M059J (cell line): ENCODE measurements at regions not wholly inside any gene's neighbourhood (a gene's known extent, or its start where the extent isn't known, plus 50 kb on each side); places are given as distances from the start of the nearest gene placed in this dataset.

Experiments
- DNase-seq: peaks from one replicate; pipeline ENCODE4 v3.0.0-alpha.2; 2012; ENCODE audit warnings: low read depth

DNA sequence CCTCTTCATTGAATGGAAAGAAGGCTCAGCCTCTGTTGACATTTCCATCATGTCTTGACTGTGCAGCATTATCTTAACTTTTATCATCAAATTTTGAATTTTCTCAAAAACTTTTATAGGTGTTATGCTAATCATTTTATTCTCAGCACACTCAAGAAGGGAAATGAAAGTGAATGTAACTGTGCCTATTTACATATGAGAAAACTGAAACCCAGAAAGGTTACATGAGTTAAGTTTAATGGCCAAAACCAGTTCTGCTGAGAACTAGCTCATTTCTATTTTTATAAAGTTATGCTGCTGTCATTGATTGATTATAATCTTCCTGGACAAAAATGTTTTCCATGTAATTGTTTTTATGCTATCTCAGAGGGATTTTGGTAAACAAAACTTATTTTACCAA is 618.8 kb upstream of the NRXN1 start:
- DNase-seq = no peak

DNA sequence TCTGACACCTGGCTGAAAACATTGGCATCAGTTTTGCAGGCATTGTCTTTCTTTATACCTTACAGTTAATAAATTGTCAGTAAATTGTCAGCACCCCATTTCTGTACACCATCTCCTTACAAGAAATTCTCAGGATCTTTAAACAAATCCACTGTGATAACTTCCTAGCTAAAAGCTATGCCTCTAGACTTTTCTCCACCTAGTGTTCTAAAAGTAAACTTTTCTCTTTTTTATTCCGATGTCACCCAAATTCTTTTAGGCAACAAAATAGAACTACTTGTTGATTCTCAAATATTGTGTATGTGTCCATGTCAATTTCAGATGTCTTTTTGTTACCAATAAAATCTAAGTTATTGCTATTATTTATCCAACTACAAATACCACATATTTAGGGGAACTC is 617.4 kb upstream of the NRXN1 start:
- no peak for DNase-seq

DNA sequence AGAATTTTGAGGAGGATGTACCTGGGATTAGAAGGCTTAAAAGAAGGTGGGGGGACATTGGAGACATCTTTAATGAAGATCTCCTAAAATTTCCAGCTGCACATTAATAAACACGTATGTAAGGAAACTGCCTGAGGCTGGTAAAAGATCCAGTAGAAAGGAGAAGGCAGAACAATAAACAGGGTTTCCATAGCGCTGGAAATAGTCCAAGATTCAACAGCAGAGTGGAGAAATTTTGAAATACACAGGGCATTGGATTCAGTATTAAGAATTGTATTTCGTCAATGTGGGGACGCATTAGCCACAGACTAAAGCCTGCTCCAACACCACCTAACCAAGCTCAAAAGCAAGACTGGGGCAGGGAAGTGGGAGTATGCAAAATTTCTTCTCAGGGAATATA is 606.9 kb upstream of the NRXN1 start:
- no peak for DNase-seq

DNA sequence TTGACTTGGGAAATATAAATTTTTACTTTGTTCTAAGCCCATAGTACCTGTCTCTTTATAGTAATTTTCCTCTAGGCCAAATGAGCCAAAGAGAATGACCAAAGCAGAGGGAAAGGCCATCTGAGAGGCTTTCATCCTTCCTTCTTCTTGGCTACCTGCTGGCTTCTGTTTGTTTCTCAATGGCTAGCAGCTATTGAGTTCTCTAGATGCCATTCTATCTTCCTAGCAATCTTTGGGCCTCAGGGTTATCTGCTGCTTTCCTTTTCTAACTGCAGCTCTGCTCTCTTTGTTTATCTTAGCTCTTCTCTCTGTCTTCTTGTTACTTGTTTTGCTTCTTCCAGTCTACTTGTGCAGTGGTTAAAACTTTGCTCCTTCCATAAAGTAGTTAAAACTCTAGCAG is 601.1 kb upstream of the NRXN1 start:
- no peak for DNase-seq

DNA sequence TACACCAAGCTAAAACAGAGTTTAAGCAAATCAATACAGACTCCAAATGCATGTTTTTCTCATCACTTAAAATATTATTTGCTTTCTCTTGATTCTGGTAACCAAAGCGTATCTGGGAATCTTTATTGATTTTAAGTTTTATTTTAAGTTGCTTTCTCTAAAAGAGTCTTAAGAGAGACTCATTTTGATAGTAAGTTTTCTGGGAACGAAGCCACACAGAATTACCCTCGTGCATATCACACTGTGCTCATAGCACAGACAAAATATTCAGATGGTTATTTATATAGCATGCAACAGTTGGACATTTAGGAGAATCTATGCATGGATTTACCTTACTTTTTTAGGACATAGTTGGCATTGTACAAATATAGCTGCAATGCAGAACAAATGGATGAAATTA is 597.5 kb upstream of the NRXN1 start:
- DNase-seq = no peak

DNA sequence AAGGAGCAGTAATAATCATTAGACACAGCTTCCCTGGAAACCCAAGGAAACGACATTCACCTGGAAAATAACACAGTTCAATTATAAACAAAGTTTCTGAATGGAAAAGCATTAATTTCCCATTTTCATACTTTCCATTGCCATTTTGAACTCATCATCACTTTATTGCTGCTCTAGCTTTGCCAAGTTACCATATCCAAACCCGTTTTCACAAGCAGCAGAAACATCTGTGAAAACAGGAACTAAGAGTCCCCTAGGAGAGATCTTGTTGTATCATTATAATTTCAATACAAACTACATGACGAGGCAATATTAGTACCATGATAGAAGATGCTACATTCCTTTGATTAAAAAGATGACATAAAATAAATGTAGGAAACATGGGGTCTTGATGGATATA is 597.0 kb upstream of the NRXN1 start:
- DNase-seq = no peak

DNA sequence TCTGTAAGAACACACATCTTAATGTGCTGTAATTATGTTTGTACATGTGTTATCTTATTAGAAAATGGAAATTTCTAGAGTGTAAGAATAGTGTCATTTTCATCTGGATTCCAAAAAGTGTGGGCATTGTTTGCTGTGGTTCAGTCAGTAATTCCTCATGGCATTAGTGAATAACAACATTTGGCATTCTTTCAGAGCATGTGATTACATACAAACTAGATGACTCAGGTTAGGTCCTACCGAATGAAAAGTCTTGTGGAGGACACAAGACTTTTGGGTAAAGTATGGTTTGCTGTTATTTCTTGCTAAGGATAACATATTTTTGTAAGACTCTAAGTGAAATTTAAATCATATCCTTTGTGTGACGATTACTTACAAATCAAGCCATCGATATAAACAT is 593.1 kb upstream of the NRXN1 start:
- DNase-seq = peak; percentile 4

DNA sequence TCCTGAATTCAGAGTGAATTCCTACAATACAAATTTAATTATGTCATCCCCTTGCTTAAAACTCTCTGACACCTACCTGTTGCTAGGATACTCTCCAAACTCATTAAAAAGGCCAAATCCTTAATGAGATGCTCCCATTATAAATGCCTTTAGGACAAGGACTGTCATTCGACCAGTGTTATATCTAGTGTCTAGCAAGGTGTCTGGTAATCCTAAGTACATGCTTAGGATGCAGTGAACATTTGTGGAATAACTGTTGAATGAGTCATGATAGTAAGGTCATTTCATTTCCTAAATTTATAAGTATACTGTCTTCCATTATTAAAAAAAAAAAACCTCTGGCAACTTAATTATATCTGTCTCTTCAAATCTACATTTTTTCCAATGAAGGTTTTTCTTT is 588.9 kb upstream of the NRXN1 start:
- no peak for DNase-seq

DNA sequence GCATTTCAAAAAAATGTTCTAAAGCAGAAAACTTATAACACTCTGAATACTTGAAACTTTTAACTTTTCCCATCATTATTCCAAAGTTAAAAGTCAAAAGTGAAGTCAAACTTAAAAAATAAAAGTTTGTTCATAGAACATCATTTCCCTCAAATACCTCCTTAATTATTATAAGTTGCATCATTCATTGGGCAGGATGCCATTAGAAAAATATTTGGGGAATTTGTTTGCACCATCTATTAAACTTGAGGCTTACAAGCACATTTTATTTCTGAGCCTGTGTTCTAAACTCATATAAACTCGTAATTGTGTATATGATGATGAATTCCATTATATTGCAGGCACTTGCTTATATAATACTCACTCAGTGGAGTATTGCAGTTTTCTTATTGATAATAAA is 588.0 kb upstream of the NRXN1 start:
- no peak for DNase-seq

DNA sequence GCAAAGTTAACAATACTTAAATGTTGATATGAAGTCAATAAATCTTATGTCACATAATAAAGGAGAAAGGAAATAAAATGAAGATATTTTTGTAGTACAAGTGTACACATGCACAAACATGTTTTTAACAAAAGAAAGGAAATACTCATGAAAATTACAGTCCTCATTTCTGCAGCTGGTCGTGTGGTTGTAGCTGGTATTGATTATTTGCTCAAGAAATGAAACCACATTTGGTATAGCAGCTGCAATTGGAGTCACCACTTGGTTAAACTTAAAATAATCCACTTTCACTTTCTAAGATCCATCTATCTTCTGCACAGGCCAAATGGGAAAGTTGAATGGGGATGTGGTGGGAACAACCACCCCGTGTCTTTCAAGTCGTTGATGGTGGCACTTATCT is 580.5 kb upstream of the NRXN1 start:
- no peak for DNase-seq

DNA sequence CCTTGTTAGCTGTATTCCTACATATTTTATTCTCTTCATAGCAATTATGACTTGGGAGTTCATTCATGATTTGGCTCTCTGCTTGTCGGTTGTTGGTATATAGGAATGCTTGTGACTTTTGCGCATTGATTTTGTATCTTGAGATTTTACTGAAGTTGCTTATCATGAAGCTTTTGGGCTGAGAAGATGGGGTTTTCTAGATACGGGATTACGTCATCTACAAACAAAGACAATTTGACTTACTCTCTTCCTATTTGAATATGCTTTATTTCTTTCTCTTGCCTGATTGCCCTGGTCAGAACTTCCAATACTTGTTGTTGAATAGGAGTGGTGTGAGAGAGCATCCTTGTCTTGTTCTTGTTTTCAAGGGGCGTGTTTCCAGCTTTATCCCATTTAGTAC is 569.8 kb upstream of the NRXN1 start:
- DNase-seq = no peak

DNA sequence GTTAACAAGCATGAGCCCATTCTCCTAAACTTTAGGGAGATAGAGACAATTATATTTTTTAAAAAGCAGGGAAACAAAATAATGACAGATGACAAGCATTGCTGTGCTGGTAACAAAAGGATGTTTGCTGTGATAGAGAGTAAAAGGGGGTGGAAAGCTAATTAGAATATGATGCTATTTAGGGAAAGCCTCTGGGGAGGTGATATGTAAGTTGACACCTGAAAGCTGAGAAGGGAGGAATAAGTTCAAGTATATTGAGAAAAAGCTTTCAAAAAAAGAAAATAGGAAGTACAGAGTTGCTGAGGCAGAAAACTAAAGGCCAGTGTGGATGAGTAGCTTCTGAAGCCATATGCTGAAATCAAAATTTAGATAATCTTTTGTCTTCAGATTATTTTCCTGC is 565.2 kb upstream of the NRXN1 start:
- no peak for DNase-seq

DNA sequence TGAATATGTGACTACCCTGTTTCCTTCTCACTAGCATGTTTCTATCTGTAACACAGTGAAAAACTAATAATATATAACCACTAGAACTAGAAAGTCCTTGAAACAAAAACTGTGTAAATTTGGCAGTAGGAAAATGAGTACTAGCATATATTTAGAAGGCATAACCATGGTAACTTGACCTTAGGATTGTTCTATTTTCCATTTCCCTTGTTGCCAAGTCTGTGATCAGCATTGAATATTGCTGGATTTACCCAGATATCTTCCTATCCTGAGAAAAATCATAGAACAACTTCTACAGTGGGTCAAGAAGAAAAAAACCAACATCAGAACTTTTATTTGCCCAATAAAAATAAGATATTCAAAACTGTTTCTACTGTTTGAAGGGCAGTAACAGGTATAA is 563.9 kb upstream of the NRXN1 start:
- DNase-seq = no peak

DNA sequence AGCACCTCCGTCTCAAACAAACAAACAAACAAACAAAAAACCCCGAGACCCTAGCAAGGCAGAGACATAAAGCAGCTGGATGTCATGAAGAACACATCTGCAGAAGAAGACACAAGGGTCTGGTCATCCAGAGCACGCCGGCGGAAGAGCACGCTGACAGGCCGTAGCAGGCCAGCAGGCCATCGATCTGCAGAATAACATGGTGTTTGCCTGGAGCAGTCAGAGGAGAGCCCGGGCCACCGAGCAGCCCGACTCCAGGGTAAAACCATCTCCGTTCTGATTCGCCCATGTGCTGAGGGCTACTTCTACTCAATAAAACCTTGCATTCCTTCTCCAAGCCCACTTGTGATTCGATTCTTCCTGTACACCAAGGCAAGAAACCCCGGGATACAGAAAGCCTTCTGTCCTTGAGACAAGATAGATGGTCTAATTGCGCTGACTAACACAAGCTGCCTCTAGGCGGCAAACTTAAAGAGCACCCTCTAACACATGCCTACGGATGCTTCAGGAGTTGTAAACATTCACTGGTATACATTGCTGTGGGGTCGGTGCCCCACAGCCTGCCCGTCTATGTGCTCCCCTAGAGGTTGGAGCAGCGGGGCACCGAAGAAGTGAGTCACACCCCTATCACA is 549.8 kb upstream of the NRXN1 start:
- DNase-seq = no peak

DNA sequence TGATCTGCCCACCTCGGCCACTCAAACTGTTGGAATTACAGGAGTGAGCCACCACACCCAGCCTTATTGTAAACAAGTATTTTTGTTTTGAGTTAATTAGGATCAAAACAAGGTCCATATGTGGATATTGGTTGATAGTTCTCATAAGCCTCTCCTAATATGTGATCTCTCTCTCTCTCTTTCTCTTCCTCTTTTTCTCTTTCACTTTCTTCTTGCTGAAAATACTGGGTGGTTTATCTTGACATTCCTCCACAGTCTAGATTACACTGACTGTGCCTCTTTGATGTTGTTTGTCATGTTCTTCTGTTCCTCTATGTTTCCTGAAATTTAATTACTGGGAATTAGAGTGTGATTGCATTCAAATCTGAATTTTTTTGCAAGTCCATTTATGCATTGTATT is 547.5 kb upstream of the NRXN1 start:
- DNase-seq = no peak

DNA sequence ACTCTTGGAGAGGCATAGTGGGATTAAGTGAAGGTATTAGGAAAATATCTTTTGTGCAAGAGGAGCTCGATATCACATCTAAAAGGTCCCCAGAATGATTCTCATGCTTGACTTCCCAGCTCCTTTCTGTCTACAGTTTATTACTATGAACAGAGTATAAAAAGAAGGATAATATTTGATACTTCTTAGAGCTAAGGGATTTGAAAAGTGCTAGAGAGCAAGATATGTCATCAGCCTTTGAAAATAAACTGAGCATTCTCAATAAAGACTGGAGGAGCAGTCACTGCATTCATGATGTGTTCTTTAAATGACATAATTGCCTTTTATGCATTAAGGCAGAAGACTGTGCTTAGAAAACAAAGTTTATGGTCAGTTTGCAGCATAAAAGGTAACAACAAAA is 543.2 kb upstream of the NRXN1 start:
- DNase-seq = no peak

DNA sequence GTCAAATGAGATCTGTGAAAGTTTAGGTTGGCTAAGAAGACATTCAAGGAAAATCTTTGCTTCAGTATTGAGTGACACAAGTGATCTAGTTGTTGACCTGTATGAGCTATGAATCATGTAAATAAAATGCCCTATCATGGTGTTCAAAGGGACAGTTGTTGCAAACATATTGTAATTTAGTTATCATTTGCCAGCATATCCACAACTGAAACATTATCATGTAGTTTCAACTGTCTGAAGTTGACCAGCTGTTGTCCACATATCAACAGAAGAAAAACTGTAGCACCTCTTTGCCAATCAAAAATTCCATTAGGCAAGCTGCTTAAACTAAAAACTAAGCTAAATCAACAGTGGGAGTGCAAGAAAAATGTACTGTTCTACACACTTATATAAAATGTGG is 527.1 kb upstream of the NRXN1 start:
- DNase-seq = no peak

DNA sequence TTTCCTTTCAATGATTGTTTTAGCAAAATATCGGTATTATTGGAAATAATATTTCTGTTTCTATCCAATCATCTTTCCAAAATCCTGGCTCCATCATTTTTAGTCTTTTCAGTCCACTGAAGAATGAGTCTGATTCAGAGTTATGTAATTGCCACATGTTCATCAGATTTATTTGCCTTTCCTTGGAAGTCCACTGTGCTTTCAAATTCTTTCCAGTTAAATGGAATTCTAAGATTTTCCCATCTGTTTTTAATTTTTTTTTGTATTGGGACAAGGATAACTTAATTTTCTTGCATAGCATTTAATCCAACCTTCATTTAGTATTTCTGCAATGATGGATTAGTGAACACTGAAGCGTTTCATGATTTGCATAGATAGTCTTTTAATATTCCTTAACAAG is 521.5 kb upstream of the NRXN1 start:
- no peak for DNase-seq

DNA sequence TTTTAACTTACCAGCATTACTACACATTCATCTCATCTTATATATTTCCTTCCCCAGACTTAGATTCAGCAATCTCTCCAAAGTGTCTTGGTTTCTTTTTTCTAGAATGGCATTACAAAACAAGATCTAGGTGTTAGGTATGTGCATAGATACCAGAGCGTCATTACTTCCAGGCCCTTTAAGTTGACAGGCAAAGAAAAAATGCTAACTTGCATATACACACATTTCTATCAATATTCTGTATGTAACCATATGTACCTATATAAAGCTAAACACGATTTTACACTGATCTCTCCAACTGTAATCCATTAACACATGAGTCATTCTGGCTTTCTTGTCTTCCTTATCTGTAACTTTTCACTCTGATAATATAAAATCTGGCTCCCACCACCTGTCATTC is 503.8 kb upstream of the NRXN1 start:
- no peak for DNase-seq

DNA sequence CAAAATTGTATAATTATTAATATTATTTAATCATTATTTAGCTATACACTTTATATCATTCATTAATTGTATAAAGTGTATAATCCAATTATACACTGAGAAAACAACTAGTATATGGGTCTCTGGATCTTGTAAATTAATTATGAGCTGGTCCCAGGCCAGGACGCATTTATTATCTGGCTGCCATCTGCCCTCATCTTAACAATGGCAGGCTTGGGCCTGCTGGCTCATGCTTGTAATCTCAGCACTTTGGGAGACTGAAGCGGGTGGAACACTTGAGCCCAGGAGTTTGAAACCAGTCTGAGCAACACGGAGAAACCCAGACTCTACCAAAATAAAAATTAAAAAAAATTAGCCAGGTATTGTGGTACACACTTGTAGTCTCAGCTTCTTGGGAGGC is 502.2 kb upstream of the NRXN1 start:
- DNase-seq = no peak

DNA sequence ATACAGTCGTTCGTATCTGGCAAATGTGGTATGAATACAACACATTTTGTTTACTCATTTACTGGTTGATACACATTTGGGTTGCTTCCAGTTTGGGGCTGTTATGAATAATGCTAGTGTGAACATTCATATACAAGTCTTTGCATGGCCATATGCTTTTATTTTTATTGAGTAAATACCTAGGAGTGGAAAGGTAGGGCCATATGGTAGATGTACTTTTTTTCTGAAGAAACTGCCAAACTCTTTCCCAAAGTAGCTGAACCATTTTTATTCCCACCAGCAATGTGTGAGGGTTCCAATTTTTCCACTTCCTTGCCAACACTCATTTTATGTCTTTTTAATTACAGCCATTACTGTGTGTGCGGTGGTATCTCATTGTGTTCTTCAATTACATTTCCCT is 496.2 kb upstream of the NRXN1 start:
- DNase-seq = no peak

DNA sequence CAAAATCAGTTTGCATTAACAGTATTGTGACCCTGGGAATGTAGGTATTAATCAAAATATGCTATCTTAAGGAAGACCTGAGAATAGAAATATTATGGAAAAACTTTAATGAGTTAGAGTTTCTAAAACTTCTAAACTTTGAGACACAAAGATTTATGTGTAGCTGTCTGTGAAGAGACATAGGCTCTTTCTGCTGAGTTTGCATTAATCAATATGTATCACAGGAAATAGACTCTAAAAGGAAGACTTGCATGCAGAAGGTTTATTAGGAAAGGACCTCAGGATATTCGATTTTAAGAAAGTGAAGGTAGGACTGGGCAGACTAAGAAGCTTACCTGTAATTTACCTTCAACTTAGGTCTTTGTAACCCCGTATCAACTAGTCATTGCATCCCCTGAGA is 494.8 kb upstream of the NRXN1 start:
- no peak for DNase-seq

DNA sequence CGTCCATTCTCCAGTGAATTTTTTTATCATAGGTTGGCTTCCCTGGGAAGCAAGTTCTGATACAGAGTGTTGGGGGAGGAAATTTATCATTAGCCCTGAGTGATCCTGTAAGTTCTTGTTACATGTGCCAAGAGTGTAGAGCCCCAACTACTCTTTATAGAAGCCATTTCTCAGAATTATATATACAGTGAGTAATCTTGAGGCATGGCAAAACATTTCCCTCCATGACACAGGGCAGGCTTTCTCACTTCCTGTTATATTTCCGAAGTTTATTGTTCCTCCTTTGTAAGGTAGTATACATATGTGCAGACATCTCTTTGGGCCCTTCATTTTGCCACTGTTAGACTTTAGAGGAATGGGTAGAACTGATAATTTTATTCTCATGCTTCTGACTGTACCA is 484.7 kb upstream of the NRXN1 start:
- no peak for DNase-seq

DNA sequence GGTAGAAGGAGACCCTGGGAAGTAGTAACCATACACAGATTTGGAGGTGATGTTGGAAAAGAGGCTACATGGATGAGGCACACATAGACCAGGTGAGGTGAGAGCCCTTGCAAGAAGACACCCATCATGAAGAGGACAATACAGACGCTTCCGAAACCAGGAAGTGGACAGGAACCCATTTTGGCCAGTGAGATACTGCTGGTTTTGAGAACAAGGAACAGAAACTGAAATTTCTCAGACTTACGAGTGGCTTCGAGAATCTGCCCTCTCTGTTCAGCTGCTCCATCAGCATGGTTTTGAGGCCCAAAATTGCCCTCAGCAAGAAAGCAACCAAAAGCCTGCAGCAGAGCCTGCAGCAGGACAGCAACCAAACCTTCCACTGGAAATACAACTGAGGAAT is 479.1 kb upstream of the NRXN1 start:
- DNase-seq = no peak

DNA sequence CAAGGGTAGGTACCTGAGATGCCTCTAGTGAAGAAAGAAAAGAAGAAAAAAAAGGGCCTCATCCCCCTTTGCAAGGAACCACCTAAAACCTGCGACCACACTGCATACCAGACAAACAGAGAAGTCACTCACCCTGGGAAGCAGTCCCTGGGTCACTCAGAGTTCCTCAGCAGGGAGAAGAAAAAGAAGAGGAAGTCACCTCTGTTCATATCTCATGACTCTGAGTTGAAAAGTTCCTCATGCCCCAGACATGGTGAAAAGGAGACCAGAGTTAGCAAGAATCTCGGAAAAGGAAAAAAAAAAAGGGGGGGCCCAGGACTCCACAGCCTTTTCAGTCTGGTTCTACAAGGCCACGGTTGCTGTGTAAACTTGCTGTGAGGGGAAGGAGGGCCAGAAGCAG is 478.4 kb upstream of the NRXN1 start:
- no peak for DNase-seq
